CD4-positive, alpha-beta T cell (primary cell): ENCODE measurements at regions not wholly inside any gene's neighbourhood (a gene's known extent, or its start where the extent isn't known, plus 50 kb on each side); places are given as distances from the start of the nearest gene placed in this dataset.

ENCODE experiments used
- ATAC-seq: fragments of 200-7000 bp; cut with Tn5 transposase; one replicate; pipeline ENCODE4 v1.10.0; 2022; ENCODE audit warnings: mild to moderate bottlenecking; ENCODE audit not compliant: poor library complexity
- CTCF ChIA-PET: fragments of 350-600 bp; sonication (Branson Sonifier 250); formaldehyde crosslinking; loops from one replicate; lab custom pipeline; 2021; ENCODE audit warnings: antibody characterized with exemption, inconsistent platforms; lab: Charles Lee
- POLR2A ChIA-PET: fragments of 350-600 bp; sonication (Branson Sonifier 250); formaldehyde crosslinking; loops from one replicate; lab custom pipeline; 2021; ENCODE audit warnings: antibody characterized with exemption, inconsistent platforms; lab: Charles Lee
- DNase-seq, 14 experiments: peaks; one replicate each; pipeline ENCODE4 v3.0.0-alpha.2; 2013 to 2020; ENCODE audit warnings: mixed read lengths in 2 of 14
- H3K27ac ChIP-seq, 2 donors: one replicate each; pipeline versions ENCODE4 v1.5.1 to v1.7.0; 2013; ENCODE audit warnings: low read length in 2 of 2, low read depth in 1 of 2, mild to moderate bottlenecking in 1 of 2
- H3K27me3 ChIP-seq, 2 experiments: 1 replicate in 1 of 2; 2 replicates in 1 of 2; pipeline versions ENCODE4 v1.6.1 to v1.7.0; 2013; ENCODE audit warnings: low read length in 2 of 2, control low read depth in 1 of 2, mild to moderate bottlenecking in 1 of 2, moderate library complexity in 1 of 2; ENCODE audit not compliant: insufficient read depth in 2 of 2, control insufficient read depth in 1 of 2
- H3K36me3 ChIP-seq: one replicate; pipeline ENCODE4 v1.6.1; 2013; ENCODE audit warnings: low read length, control low read depth; ENCODE audit not compliant: insufficient read depth
- H3K4me1 ChIP-seq: one replicate; pipeline ENCODE4 v1.6.1; 2013; ENCODE audit warnings: low read length, control low read depth; ENCODE audit not compliant: insufficient read depth
- H3K4me3 ChIP-seq: one replicate; pipeline ENCODE4 v1.5.1; 2013; ENCODE audit warnings: mild to moderate bottlenecking, low read length, moderate library complexity
- H3K9me3 ChIP-seq, 2 experiments: 1 replicate in 1 of 2; 2 replicates in 1 of 2; pipeline versions ENCODE4 v1.6.1 to v1.7.0; 2013; ENCODE audit warnings: low read length in 2 of 2, mild to moderate bottlenecking in 2 of 2, control low read depth in 1 of 2, moderate library complexity in 1 of 2; ENCODE audit not compliant: control insufficient read depth in 1 of 2, insufficient read depth in 1 of 2
- H3K27ac Mint-ChIP-seq: one replicate; pipeline ENCODE4 v1.8.0; 2020; ENCODE audit warnings: mixed read lengths
- H3K27me3 Mint-ChIP-seq: one replicate; pipeline ENCODE4 v1.8.0; 2021; ENCODE audit warnings: mixed read lengths
- H3K36me3 Mint-ChIP-seq: one replicate; pipeline ENCODE4 v1.8.0; 2021; ENCODE audit warnings: low read depth, mixed read lengths
- H3K4me1 Mint-ChIP-seq: one replicate; pipeline ENCODE4 v1.8.0; 2021; ENCODE audit warnings: low read depth, mixed read lengths
- H3K4me3 Mint-ChIP-seq: one replicate; pipeline ENCODE4 v1.8.0; 2020; ENCODE audit warnings: mild to moderate bottlenecking, mixed read lengths
- H3K9me3 Mint-ChIP-seq: one replicate; pipeline ENCODE4 v1.8.0; 2020; ENCODE audit warnings: mixed read lengths
- intact Hi-C, 2 experiments: fragments of 100-400 bp; cut with DNase I in 1 of 2; cut with micrococcal nuclease in 1 of 2; formaldehyde crosslinking; loops; one replicate each; pipeline versions ENCODE4 v1.15.1 to v1.9.0; 2023 to 2025; cut with DNase I, micrococcal nuclease
- TF ChIP-seq, protein P1 (sequence below): fragments of 200-600 bp; IDR thresholded peaks from one replicate; pipeline ENCODE4 v1.8.0; 2022; ENCODE audit warnings: antibody characterized with exemption, mild to moderate bottlenecking

DNA sequence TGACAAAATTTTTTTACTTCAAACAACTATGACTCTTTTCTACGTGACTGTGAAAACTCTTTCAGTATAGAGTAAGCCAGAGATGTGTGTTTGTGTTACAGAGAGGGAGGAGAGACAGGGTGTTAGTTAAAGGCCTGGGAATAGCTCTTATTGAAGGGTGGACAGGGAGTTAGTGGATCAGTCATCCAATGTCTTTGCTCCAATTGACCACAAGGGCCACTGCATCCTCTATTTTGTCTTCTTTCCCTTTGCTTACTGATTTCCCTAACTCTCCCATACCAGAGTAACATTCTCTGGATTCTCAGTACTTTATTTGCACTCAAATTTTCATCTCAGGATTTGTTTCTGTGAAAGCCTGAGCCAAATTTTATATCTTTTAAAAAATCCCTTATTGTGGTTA is 920.3 kb downstream of the CDH18 start:
- POLR2A ChIA-PET = no interaction called here
- no peak overlapping the region for H3K27ac ChIP-seq
- no peak overlapping the region for H3K27ac Mint-ChIP-seq
- no peak overlapping the region for H3K4me3 ChIP-seq
- TF ChIP-seq, protein P1, sequence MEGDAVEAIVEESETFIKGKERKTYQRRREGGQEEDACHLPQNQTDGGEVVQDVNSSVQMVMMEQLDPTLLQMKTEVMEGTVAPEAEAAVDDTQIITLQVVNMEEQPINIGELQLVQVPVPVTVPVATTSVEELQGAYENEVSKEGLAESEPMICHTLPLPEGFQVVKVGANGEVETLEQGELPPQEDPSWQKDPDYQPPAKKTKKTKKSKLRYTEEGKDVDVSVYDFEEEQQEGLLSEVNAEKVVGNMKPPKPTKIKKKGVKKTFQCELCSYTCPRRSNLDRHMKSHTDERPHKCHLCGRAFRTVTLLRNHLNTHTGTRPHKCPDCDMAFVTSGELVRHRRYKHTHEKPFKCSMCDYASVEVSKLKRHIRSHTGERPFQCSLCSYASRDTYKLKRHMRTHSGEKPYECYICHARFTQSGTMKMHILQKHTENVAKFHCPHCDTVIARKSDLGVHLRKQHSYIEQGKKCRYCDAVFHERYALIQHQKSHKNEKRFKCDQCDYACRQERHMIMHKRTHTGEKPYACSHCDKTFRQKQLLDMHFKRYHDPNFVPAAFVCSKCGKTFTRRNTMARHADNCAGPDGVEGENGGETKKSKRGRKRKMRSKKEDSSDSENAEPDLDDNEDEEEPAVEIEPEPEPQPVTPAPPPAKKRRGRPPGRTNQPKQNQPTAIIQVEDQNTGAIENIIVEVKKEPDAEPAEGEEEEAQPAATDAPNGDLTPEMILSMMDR = no peak
- no peaks in the 10 kb centered on the region for H3K36me3 ChIP-seq
- H3K4me3 Mint-ChIP-seq = no peak overlapping the region
- H3K27me3 ChIP-seq = no peaks in the 10 kb centered on the region
- H3K27me3 Mint-ChIP-seq = no peaks in the 10 kb centered on the region
- no peaks in the 10 kb centered on the region for H3K4me1 Mint-ChIP-seq
- no peaks in the 10 kb centered on the region for H3K36me3 Mint-ChIP-seq
- no peaks in the 10 kb centered on the region for H3K4me1 ChIP-seq
- CTCF ChIA-PET = no interaction called here
- H3K9me3 ChIP-seq = peaks cover 0 to 9% of the 10 kb centered on the region in 2 experiments
- H3K9me3 Mint-ChIP-seq = peaks cover 6% of the 10 kb centered on the region
- no peak for ATAC-seq
- intact Hi-C loops = no loop called here
- DNase-seq = no peak

DNA sequence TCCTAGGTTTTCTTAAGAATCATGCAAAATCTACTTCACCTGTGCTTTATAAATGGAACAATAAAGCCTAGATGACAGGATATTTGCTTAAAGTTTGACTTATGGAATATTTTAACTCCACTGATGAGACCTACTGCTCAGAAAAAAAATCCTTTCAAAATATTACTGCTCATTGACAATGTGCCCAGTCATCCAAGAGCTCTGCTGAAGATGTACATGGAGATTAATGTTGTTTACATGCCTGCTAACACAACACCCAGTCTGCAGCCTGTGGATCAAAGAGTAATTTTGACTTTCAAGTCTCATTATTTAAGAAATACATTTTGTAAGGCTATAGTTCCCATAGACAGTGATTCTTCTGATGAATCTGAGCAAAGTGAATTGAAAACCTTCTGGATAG is 889.6 kb downstream of the CDH18 start:
- Histone ChIP-seq H3K4me3 (no peak overlapping the region), H3K9me3 (no peaks in the 10 kb centered on the region), H3K4me1 (no peaks in the 10 kb centered on the region), H3K27me3 (no peaks in the 10 kb centered on the region), H3K36me3 (no peaks in the 10 kb centered on the region), H3K27ac (no peak overlapping the region)
- Mint-ChIP-seq H3K9me3 (peaks cover 16% of the 10 kb centered on the region), H3K27me3 (no peaks in the 10 kb centered on the region), H3K36me3 (no peaks in the 10 kb centered on the region), H3K4me3 (no peak overlapping the region), H3K27ac (no peak overlapping the region), H3K4me1 (no peaks in the 10 kb centered on the region)
- no peak for DNase-seq
- no peak for ATAC-seq
- intact Hi-C loops = no loop called here
- CTCF ChIA-PET = no interaction called here
- TF ChIP-seq, protein P1 = no peak
- POLR2A ChIA-PET = no interaction called here

DNA sequence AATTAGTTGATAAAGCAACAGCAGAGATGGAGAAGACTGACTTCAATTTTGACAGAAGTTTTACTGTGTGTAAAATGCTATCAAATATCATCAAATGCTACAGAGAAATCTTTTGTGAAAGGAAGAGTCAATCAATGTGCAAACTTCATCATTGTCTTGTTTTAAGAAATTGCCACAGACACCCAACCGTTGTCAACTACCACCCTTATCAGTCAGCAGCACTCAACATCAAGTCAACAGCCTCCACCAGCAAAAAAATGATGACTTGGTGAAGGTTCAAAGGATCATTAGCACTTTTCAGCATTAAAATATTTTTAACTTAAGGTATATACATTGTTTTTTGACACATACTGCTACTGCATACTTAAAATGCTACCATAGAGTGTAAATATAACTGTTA is 888.8 kb downstream of the CDH18 start:
- Mint-ChIP-seq H3K4me3 (no peak overlapping the region), H3K27me3 (no peaks in the 10 kb centered on the region), H3K36me3 (no peaks in the 10 kb centered on the region), H3K9me3 (peaks cover 13% of the 10 kb centered on the region), H3K4me1 (no peaks in the 10 kb centered on the region), H3K27ac (no peak overlapping the region)
- TF ChIP-seq, protein P1 = no peak
- DNase-seq = no peak
- ATAC-seq = no peak
- POLR2A ChIA-PET = no interaction called here
- intact Hi-C loops = no loop called here
- H3K27ac ChIP-seq = no peak overlapping the region
- H3K9me3 ChIP-seq = no peaks in the 10 kb centered on the region
- no peaks in the 10 kb centered on the region for H3K36me3 ChIP-seq
- no peaks in the 10 kb centered on the region for H3K27me3 ChIP-seq
- H3K4me1 ChIP-seq = no peaks in the 10 kb centered on the region
- CTCF ChIA-PET = no interaction called here
- H3K4me3 ChIP-seq = no peak overlapping the region
